ENCODE measurements at regions not wholly inside any gene's neighbourhood (a gene's known extent, or its start where the extent isn't known, plus 50 kb on each side); places are given as distances from the start of the nearest gene placed in this dataset.

DNA sequence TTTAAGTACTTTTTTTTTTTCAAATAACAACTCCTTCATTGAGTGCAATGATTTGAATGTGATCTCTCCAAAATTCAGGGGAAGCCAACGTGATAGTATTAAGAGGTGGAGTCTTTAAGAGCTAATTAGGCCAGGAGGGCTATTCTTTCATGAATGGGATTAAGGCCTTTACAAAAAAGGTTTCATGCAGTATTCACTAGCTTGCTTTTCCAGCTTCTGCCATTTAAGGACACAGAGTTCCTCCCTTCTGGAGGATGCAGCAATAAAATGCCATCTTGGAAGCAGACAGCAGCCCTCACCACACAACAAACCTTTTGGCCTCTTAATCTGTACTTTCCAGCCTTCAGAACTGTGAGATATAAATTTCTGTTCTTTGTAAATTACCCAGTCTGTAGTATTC is 586.8 kb upstream of the LMO3 start:
- TF ChIP-seq, protein P1, sequence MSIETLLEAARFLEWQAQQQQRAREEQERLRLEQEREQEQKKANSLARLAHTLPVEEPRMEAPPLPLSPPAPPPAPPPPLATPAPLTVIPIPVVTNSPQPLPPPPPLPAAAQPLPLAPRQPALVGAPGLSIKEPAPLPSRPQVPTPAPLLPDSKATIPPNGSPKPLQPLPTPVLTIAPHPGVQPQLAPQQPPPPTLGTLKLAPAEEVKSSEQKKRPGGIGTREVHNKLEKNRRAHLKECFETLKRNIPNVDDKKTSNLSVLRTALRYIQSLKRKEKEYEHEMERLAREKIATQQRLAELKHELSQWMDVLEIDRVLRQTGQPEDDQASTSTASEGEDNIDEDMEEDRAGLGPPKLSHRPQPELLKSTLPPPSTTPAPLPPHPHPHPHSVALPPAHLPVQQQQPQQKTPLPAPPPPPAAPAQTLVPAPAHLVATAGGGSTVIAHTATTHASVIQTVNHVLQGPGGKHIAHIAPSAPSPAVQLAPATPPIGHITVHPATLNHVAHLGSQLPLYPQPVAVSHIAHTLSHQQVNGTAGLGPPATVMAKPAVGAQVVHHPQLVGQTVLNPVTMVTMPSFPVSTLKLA (conservative IDR thresholded peaks at IDR 0.05), result no peak
- TF ChIP-seq TCF7 (IDR thresholded peaks at IDR 0.05; ENCODE audit: borderline replicate concordance), result no peak
- no peak for TF ChIP-seq U2AF2 (optimal IDR thresholded peaks at IDR 0.05; ENCODE audit: low read depth, low read length)
- TF ChIP-seq, protein P2, sequence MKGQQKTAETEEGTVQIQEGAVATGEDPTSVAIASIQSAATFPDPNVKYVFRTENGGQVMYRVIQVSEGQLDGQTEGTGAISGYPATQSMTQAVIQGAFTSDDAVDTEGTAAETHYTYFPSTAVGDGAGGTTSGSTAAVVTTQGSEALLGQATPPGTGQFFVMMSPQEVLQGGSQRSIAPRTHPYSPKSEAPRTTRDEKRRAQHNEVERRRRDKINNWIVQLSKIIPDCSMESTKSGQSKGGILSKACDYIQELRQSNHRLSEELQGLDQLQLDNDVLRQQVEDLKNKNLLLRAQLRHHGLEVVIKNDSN (CRISPR knock-in tag; IDR thresholded peaks at IDR 0.05), result no peak
- TF ChIP-seq, protein P3, sequence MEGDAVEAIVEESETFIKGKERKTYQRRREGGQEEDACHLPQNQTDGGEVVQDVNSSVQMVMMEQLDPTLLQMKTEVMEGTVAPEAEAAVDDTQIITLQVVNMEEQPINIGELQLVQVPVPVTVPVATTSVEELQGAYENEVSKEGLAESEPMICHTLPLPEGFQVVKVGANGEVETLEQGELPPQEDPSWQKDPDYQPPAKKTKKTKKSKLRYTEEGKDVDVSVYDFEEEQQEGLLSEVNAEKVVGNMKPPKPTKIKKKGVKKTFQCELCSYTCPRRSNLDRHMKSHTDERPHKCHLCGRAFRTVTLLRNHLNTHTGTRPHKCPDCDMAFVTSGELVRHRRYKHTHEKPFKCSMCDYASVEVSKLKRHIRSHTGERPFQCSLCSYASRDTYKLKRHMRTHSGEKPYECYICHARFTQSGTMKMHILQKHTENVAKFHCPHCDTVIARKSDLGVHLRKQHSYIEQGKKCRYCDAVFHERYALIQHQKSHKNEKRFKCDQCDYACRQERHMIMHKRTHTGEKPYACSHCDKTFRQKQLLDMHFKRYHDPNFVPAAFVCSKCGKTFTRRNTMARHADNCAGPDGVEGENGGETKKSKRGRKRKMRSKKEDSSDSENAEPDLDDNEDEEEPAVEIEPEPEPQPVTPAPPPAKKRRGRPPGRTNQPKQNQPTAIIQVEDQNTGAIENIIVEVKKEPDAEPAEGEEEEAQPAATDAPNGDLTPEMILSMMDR (IDR thresholded peaks at IDR 0.05 in 2 of 3, conservative IDR thresholded peaks at IDR 0.05 in 1 of 3; ENCODE audit: insufficient read depth in 2 of 3, low read depth in 1 of 3, low read length in 3 of 3), result no peak
- no peak for TF ChIP-seq EZH2 (IDR thresholded peaks at IDR 0.05; ENCODE audit: borderline replicate concordance, low read depth, low read length)
- no peak for TF ChIP-seq ZNF431 (CRISPR knock-in tag; IDR thresholded peaks at IDR 0.05)
- no peak for TF ChIP-seq KAT2B (IDR thresholded peaks at IDR 0.05; ENCODE audit: low read depth, low read length)
- no peak for TF ChIP-seq JUND (IDR thresholded peaks at IDR 0.05; ENCODE audit: borderline replicate concordance, low read depth, low read length)
- TF ChIP-seq JUND (tag; IDR thresholded peaks at IDR 0.05; ENCODE audit: borderline replicate concordance, low read depth, low read length), result no peak
- no peak for TF ChIP-seq RFX5 (IDR thresholded peaks at IDR 0.05; ENCODE audit: low read depth, low read length)
- no peak for TF ChIP-seq ATF1 (CRISPR knock-in tag; IDR thresholded peaks at IDR 0.05)
- no peak for TF ChIP-seq ATF1 (tag; IDR thresholded peaks at IDR 0.05)
- no peak for TF ChIP-seq SIN3A (IDR thresholded peaks at IDR 0.05; ENCODE audit: borderline replicate concordance in 2 of 2, control insufficient read depth in 1 of 2, low read depth in 2 of 2, low read length in 2 of 2)
- TF ChIP-seq SP1 (CRISPR knock-in tag; IDR thresholded peaks at IDR 0.05), result no peak
- TF ChIP-seq, protein P4, sequence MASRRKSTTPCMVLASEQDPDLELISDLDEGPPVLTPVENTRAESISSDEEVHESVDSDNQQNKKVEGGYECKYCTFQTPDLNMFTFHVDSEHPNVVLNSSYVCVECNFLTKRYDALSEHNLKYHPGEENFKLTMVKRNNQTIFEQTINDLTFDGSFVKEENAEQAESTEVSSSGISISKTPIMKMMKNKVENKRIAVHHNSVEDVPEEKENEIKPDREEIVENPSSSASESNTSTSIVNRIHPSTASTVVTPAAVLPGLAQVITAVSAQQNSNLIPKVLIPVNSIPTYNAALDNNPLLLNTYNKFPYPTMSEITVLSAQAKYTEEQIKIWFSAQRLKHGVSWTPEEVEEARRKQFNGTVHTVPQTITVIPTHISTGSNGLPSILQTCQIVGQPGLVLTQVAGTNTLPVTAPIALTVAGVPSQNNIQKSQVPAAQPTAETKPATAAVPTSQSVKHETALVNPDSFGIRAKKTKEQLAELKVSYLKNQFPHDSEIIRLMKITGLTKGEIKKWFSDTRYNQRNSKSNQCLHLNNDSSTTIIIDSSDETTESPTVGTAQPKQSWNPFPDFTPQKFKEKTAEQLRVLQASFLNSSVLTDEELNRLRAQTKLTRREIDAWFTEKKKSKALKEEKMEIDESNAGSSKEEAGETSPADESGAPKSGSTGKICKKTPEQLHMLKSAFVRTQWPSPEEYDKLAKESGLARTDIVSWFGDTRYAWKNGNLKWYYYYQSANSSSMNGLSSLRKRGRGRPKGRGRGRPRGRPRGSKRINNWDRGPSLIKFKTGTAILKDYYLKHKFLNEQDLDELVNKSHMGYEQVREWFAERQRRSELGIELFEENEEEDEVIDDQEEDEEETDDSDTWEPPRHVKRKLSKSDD (conservative IDR thresholded peaks at IDR 0.05; ENCODE audit: low read length), result no peak

Data from K562 (cell line).